SK-N-MC (cell line): ENCODE measurements at regions not wholly inside any gene's neighbourhood (a gene's known extent, or its start where the extent isn't known, plus 50 kb on each side); places are given as distances from the start of the nearest gene placed in this dataset.

Experiments used
- EZH2 ChIP-seq: fragments of 200-600 bp; sonication (generic); IDR thresholded peaks from one replicate; pipeline ENCODE4 v1.6.1; 2017; ENCODE audit warnings: antibody characterized with exemption
- POLR2AphosphoS5 ChIP-seq: IDR thresholded peaks from 2 replicates; pipeline ENCODE4 v1.6.1; 2012; ENCODE audit warnings: mild to moderate bottlenecking, low read depth, low read length, borderline replicate concordance

DNA sequence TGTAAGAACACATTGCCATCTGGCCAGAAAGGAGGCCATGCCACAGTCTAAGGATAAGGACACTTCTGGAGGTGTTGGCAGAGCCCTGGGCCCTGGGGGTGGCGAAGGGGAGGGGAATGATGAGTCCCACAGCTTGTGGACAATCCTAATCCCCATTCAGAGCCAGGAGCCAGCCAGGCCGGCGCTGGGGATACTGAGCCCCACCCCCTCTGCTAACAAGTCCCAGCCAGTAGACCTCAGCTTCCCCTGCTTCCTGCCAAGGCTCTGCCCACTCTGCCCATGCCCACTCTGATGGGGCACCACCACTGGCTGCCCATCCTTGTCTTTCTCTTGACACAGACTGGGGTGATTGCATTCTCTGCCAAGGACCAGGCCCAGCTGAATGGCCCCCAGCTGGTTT is 71.9 kb downstream of the NAV1 start:
- TF ChIP-seq EZH2 (no peak), POLR2AphosphoS5 (no peak)
